GM23338 (cell line): ENCODE measurements at regions not wholly inside any gene's neighbourhood (a gene's known extent, or its start where the extent isn't known, plus 50 kb on each side); places are given as distances from the start of the nearest gene placed in this dataset.

ENCODE experiments used
- ATAC-seq: fragments of 200-7000 bp; cut with Tn5 transposase; 3 replicates; pipeline ENCODE4 v1.9.1; 2020
- DNase-seq: peaks from one replicate; pipeline ENCODE4 v3.0.0-alpha.2; 2015; ENCODE audit warnings: low spot score
- H2AFZ ChIP-seq: fragments of 200-600 bp; sonication (generic); 2 replicates; pipeline ENCODE4 v1.8.0; 2016; ENCODE audit warnings: antibody characterized with exemption, mild to moderate bottlenecking, moderate library complexity
- H3F3A ChIP-seq: fragments of 200-600 bp; sonication (generic); replicated peaks from 2 replicates; pipeline ENCODE4 v1.8.0; 2017; ENCODE audit warnings: antibody characterized with exemption, mixed run types, low read depth
- H3K27ac ChIP-seq: fragments of 200-600 bp; sonication (generic); 2 replicates; pipeline ENCODE4 v1.6.1; 2016; ENCODE audit warnings: low read depth
- H3K27me3 ChIP-seq: fragments of 200-600 bp; sonication (generic); 2 replicates; pipeline ENCODE4 v1.8.0; 2016; ENCODE audit warnings: mild to moderate bottlenecking, mixed run types, moderate library complexity; ENCODE audit not compliant: insufficient read depth
- H3K36me3 ChIP-seq: fragments of 200-600 bp; sonication (generic); 2 replicates; pipeline ENCODE4 v1.8.0; 2016; ENCODE audit warnings: mild to moderate bottlenecking; ENCODE audit not compliant: insufficient read depth
- H3K4me1 ChIP-seq: fragments of 200-600 bp; sonication (generic); 2 replicates; pipeline ENCODE4 v1.8.0; 2016; ENCODE audit warnings: mild to moderate bottlenecking, moderate library complexity; ENCODE audit not compliant: insufficient read depth
- H3K4me2 ChIP-seq: fragments of 200-600 bp; sonication (generic); 2 replicates; pipeline ENCODE4 v1.7.1; 2017; ENCODE audit warnings: mixed run types
- H3K4me3 ChIP-seq: fragments of 200-600 bp; sonication (generic); 2 replicates; pipeline ENCODE4 v1.6.1; 2016; ENCODE audit warnings: mixed run types
- H3K79me2 ChIP-seq: fragments of 200-600 bp; sonication (generic); replicated peaks from 2 replicates; pipeline ENCODE4 v1.8.0; 2017; ENCODE audit warnings: mild to moderate bottlenecking; ENCODE audit not compliant: insufficient read depth
- H3K9me2 ChIP-seq: fragments of 200-600 bp; sonication (generic); 2 replicates; pipeline ENCODE4 v1.8.0; 2017; ENCODE audit not compliant: insufficient read depth
- H4K20me1 ChIP-seq: fragments of 200-600 bp; sonication (generic); replicated peaks from 2 replicates; pipeline ENCODE4 v1.8.0; 2017; ENCODE audit warnings: mild to moderate bottlenecking; ENCODE audit not compliant: insufficient read depth
- H3K27ac Mint-ChIP-seq: 2 replicates; pipeline ENCODE4 v1.8.0; 2020; ENCODE audit warnings: inconsistent platforms, mild to moderate bottlenecking, moderate library complexity, mixed read lengths
- H3K27me3 Mint-ChIP-seq: 3 replicates; pipeline ENCODE4 v1.8.0; 2022; ENCODE audit warnings: low read depth, mild to moderate bottlenecking, moderate library complexity, mixed read lengths, inconsistent platforms; ENCODE audit not compliant: insufficient read depth, poor library complexity
- H3K36me3 Mint-ChIP-seq: 3 replicates; pipeline ENCODE4 v1.8.0; 2021; ENCODE audit warnings: low read depth, mild to moderate bottlenecking, inconsistent platforms, moderate library complexity, mixed read lengths
- H3K4me1 Mint-ChIP-seq: 3 replicates; pipeline ENCODE4 v1.8.0; 2020; ENCODE audit warnings: mild to moderate bottlenecking, inconsistent platforms, mixed read lengths
- H3K4me3 Mint-ChIP-seq: 3 replicates; pipeline ENCODE4 v1.8.0; 2021; ENCODE audit warnings: moderate library complexity, mild to moderate bottlenecking, inconsistent platforms, mixed read lengths
- H3K9me3 Mint-ChIP-seq: 3 replicates; pipeline ENCODE4 v1.8.0; 2020; ENCODE audit warnings: moderate library complexity, mild to moderate bottlenecking, inconsistent platforms, mixed read lengths
- CREB1 ChIP-seq: fragments of 250-450 bp; sonication (Bioruptor Pico); IDR thresholded peaks from 2 replicates; pipeline ENCODE4 v1.5.0; 2020; ENCODE audit warnings: low read depth, mild to moderate bottlenecking, moderate library complexity
- EZH2 ChIP-seq: fragments of 200-600 bp; sonication (generic); IDR thresholded peaks from one replicate; pipeline ENCODE4 v1.8.0; 2017; ENCODE audit warnings: antibody characterized with exemption, mild to moderate bottlenecking, low read depth; ENCODE audit not compliant: unreplicated experiment
- EZH2phosphoT487 ChIP-seq: fragments of 200-600 bp; sonication (generic); IDR thresholded peaks from one replicate; pipeline ENCODE4 v1.8.1; 2018; ENCODE audit warnings: antibody characterized with exemption; ENCODE audit not compliant: unreplicated experiment
- JUNB ChIP-seq: IDR thresholded peaks from one replicate; pipeline ENCODE4 v1.6.1; 2016; ENCODE audit warnings: antibody characterized with exemption; ENCODE audit not compliant: unreplicated experiment
- NANOG ChIP-seq: IDR thresholded peaks from 2 replicates; pipeline ENCODE4 v1.6.1; 2016; ENCODE audit warnings: antibody characterized with exemption, borderline replicate concordance
- POLR2AphosphoS5 ChIP-seq: IDR thresholded peaks from 2 replicates; pipeline ENCODE4 v1.6.1; 2016; ENCODE audit warnings: antibody characterized with exemption, low read depth
- STAT1 ChIP-seq: IDR thresholded peaks from one replicate; pipeline ENCODE4 v1.6.1; 2016; ENCODE audit warnings: antibody characterized with exemption; ENCODE audit not compliant: unreplicated experiment
- ZNF114 ChIP-seq: fragments of 250-450 bp; sonication (Bioruptor Pico); IDR thresholded peaks from 2 replicates; pipeline ENCODE4 v1.5.0; 2020; ENCODE audit warnings: mild to moderate bottlenecking, moderate library complexity
- ZNF331 ChIP-seq: fragments of 250-450 bp; sonication (Bioruptor Pico); IDR thresholded peaks from 2 replicates; pipeline ENCODE4 v1.5.0; 2020; ENCODE audit warnings: low read depth, mild to moderate bottlenecking, moderate library complexity
- TF ChIP-seq, protein P1 (sequence below): fragments of 250-450 bp; sonication (Bioruptor Pico); IDR thresholded peaks from 2 replicates; pipeline ENCODE4 v1.5.0; 2020; ENCODE audit warnings: mild to moderate bottlenecking, moderate library complexity
- TF ChIP-seq, protein P2 (sequence below): IDR thresholded peaks from 2 replicates; pipeline ENCODE4 v1.6.1; 2016; ENCODE audit warnings: antibody characterized with exemption
- TF ChIP-seq, protein P3 (sequence below): IDR thresholded peaks from one replicate; pipeline ENCODE4 v1.6.1; 2018; ENCODE audit warnings: antibody characterized with exemption; ENCODE audit not compliant: unreplicated experiment

DNA sequence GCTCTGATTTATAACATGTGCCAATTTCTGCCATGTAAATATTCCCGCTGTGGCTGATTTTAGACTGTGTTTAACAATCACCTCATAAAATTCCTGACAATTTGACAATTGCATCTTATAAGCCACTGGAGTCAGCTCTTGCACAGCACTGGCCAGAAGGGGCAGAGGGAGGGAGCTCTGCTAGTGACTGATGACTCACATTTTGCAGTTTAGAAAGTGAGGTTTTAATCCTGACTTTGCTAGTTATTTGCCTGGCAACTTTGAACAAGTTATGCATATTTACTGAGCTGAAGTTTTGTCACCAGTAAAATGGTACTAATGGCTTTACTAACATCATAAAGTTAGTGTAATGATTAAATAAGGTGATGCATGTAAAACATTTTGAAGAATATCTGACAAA is 452.3 kb downstream of the CNTNAP4 start (continued):
- TF ChIP-seq, protein P1, sequence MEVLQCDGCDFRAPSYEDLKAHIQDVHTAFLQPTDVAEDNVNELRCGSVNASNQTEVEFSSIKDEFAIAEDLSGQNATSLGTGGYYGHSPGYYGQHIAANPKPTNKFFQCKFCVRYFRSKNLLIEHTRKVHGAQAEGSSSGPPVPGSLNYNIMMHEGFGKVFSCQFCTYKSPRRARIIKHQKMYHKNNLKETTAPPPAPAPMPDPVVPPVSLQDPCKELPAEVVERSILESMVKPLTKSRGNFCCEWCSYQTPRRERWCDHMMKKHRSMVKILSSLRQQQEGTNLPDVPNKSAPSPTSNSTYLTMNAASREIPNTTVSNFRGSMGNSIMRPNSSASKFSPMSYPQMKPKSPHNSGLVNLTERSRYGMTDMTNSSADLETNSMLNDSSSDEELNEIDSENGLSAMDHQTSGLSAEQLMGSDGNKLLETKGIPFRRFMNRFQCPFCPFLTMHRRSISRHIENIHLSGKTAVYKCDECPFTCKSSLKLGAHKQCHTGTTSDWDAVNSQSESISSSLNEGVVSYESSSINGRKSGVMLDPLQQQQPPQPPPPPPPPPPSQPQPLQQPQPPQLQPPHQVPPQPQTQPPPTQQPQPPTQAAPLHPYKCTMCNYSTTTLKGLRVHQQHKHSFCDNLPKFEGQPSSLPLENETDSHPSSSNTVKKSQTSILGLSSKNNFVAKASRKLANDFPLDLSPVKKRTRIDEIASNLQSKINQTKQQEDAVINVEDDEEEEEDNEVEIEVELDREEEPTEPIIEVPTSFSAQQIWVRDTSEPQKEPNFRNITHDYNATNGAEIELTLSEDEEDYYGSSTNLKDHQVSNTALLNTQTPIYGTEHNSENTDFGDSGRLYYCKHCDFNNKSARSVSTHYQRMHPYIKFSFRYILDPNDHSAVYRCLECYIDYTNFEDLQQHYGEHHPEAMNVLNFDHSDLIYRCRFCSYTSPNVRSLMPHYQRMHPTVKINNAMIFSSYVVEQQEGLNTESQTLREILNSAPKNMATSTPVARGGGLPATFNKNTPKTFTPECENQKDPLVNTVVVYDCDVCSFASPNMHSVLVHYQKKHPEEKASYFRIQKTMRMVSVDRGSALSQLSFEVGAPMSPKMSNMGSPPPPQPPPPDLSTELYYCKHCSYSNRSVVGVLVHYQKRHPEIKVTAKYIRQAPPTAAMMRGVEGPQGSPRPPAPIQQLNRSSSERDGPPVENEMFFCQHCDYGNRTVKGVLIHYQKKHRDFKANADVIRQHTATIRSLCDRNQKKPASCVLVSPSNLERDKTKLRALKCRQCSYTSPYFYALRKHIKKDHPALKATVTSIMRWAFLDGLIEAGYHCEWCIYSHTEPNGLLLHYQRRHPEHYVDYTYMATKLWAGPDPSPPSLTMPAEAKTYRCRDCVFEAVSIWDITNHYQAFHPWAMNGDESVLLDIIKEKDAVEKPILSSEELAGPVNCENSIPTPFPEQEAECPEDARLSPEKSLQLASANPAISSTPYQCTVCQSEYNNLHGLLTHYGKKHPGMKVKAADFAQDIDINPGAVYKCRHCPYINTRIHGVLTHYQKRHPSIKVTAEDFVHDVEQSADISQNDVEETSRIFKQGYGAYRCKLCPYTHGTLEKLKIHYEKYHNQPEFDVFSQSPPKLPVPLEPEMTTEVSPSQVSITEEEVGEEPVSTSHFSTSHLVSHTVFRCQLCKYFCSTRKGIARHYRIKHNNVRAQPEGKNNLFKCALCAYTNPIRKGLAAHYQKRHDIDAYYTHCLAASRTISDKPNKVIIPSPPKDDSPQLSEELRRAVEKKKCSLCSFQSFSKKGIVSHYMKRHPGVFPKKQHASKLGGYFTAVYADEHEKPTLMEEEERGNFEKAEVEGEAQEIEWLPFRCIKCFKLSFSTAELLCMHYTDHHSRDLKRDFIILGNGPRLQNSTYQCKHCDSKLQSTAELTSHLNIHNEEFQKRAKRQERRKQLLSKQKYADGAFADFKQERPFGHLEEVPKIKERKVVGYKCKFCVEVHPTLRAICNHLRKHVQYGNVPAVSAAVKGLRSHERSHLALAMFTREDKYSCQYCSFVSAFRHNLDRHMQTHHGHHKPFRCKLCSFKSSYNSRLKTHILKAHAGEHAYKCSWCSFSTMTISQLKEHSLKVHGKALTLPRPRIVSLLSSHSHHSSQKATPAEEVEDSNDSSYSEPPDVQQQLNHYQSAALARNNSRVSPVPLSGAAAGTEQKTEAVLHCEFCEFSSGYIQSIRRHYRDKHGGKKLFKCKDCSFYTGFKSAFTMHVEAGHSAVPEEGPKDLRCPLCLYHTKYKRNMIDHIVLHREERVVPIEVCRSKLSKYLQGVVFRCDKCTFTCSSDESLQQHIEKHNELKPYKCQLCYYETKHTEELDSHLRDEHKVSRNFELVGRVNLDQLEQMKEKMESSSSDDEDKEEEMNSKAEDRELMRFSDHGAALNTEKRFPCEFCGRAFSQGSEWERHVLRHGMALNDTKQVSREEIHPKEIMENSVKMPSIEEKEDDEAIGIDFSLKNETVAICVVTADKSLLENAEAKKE (CRISPR knock-in tag): no peak
- no peak for TF ChIP-seq EZH2

DNA sequence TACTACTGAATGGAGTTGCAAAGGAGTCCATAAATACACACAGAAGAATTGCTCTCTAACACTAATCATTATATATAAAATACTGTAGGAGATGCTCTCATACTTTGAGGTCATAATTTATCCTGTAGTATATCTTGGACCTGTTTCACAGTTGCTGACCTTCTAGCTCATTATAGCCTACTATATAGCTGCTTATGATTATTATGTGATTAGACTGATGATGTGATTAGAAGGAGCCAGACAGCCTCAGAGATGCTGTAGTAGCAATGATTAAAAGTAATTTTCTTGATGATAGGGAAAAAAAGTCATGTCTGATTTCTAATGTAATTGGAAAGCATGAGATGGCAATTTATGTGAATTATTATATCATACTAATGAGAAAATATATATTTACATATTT is 455.7 kb downstream of the CNTNAP4 start:
- Histone ChIP-seq H3K27me3 (no peaks in the 10 kb centered on the region), H3K4me1 (no peaks in the 10 kb centered on the region), H3K36me3 (no peaks in the 10 kb centered on the region), H4K20me1 (no peaks in the 10 kb centered on the region), H3K4me3 (no peak overlapping the region), H3K9me2 (no peaks in the 10 kb centered on the region), H2AFZ (no peak overlapping the region), H3K27ac (no peak overlapping the region), H3K4me2 (no peak overlapping the region), H3K79me2 (no peaks in the 10 kb centered on the region), H3F3A (no peaks in the 10 kb centered on the region)
- TF ChIP-seq, protein P2, sequence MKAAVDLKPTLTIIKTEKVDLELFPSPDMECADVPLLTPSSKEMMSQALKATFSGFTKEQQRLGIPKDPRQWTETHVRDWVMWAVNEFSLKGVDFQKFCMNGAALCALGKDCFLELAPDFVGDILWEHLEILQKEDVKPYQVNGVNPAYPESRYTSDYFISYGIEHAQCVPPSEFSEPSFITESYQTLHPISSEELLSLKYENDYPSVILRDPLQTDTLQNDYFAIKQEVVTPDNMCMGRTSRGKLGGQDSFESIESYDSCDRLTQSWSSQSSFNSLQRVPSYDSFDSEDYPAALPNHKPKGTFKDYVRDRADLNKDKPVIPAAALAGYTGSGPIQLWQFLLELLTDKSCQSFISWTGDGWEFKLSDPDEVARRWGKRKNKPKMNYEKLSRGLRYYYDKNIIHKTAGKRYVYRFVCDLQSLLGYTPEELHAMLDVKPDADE: no peak
- TF ChIP-seq JUNB (no peak), ZNF331 (CRISPR knock-in tag) (no peak), EZH2 (no peak), EZH2phosphoT487 (no peak), STAT1 (no peak), POLR2AphosphoS5 (no peak), CREB1 (CRISPR knock-in tag) (no peak), ZNF114 (CRISPR knock-in tag) (no peak), NANOG (no peak)
- TF ChIP-seq, protein P3, sequence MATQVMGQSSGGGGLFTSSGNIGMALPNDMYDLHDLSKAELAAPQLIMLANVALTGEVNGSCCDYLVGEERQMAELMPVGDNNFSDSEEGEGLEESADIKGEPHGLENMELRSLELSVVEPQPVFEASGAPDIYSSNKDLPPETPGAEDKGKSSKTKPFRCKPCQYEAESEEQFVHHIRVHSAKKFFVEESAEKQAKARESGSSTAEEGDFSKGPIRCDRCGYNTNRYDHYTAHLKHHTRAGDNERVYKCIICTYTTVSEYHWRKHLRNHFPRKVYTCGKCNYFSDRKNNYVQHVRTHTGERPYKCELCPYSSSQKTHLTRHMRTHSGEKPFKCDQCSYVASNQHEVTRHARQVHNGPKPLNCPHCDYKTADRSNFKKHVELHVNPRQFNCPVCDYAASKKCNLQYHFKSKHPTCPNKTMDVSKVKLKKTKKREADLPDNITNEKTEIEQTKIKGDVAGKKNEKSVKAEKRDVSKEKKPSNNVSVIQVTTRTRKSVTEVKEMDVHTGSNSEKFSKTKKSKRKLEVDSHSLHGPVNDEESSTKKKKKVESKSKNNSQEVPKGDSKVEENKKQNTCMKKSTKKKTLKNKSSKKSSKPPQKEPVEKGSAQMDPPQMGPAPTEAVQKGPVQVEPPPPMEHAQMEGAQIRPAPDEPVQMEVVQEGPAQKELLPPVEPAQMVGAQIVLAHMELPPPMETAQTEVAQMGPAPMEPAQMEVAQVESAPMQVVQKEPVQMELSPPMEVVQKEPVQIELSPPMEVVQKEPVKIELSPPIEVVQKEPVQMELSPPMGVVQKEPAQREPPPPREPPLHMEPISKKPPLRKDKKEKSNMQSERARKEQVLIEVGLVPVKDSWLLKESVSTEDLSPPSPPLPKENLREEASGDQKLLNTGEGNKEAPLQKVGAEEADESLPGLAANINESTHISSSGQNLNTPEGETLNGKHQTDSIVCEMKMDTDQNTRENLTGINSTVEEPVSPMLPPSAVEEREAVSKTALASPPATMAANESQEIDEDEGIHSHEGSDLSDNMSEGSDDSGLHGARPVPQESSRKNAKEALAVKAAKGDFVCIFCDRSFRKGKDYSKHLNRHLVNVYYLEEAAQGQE: no peak
- no peaks in the 10 kb centered on the region for H3K4me1 Mint-ChIP-seq
- H3K27ac Mint-ChIP-seq: no peak overlapping the region
- H3K27me3 Mint-ChIP-seq: no peaks in the 10 kb centered on the region
- DNase-seq: no peak
- no peak for ATAC-seq
- peaks cover 57% of the 10 kb centered on the region for H3K9me3 Mint-ChIP-seq
- no peak overlapping the region for H3K4me3 Mint-ChIP-seq
- H3K36me3 Mint-ChIP-seq: no peaks in the 10 kb centered on the region; the same call in 2 of the 3 replicates
